Loucy (cell line): ENCODE measurements at regions not wholly inside any gene's neighbourhood (a gene's known extent, or its start where the extent isn't known, plus 50 kb on each side); places are given as distances from the start of the nearest gene placed in this dataset.

Experiments
- H2AFZ ChIP-seq: fragments of 200-600 bp; sonication (generic); 2 replicates; pipeline ENCODE4 v1.6.0; 2016; ENCODE audit warnings: antibody characterized with exemption, mild to moderate bottlenecking, low read length, moderate library complexity
- H3F3A ChIP-seq: fragments of 200-600 bp; 2 replicates; pipeline ENCODE4 v1.6.0; 2016; ENCODE audit warnings: antibody characterized with exemption, low read depth, mild to moderate bottlenecking
- H3K27me3 ChIP-seq: fragments of 200-600 bp; sonication (generic); 2 replicates; pipeline ENCODE4 v1.6.1; 2014; ENCODE audit warnings: low read length, mild to moderate bottlenecking; ENCODE audit not compliant: insufficient read depth, poor library complexity, severe bottlenecking
- H3K36me3 ChIP-seq: fragments of 200-600 bp; sonication (generic); 2 replicates; pipeline ENCODE4 v1.6.1; 2016; ENCODE audit warnings: low read length; ENCODE audit not compliant: insufficient read depth
- H3K4me1 ChIP-seq: fragments of 200-600 bp; sonication (generic); 2 replicates; pipeline ENCODE4 v1.5.1; 2014; ENCODE audit warnings: low read length, mild to moderate bottlenecking; ENCODE audit not compliant: insufficient read depth, poor library complexity, severe bottlenecking
- H3K4me2 ChIP-seq: fragments of 200-600 bp; sonication (generic); 2 replicates; pipeline ENCODE4 v1.6.0; 2014; ENCODE audit warnings: antibody characterized with exemption, low read length, low read depth, mild to moderate bottlenecking; ENCODE audit not compliant: poor library complexity, severe bottlenecking
- H3K4me3 ChIP-seq: fragments of 200-600 bp; sonication (generic); 2 replicates; pipeline ENCODE4 v1.5.1; 2014; ENCODE audit warnings: low read length, mild to moderate bottlenecking, mixed read lengths; ENCODE audit not compliant: poor library complexity, severe bottlenecking
- H3K79me2 ChIP-seq: fragments of 200-600 bp; sonication (generic); 2 replicates; pipeline ENCODE4 v1.6.1; 2014; ENCODE audit warnings: low read length; ENCODE audit not compliant: insufficient read depth
- H3K9ac ChIP-seq: fragments of 200-600 bp; sonication (generic); 2 replicates; pipeline ENCODE4 v1.6.0; 2014; ENCODE audit warnings: mild to moderate bottlenecking, low read depth, low read length, moderate library complexity; ENCODE audit not compliant: poor library complexity, severe bottlenecking
- H3K9me2 ChIP-seq: fragments of 200-600 bp; sonication (generic); replicated peaks from 2 replicates; pipeline ENCODE4 v1.6.1; 2016; ENCODE audit warnings: low read depth, low read length, mixed read lengths
- H3K9me3 ChIP-seq: fragments of 200-600 bp; sonication (generic); 2 replicates; pipeline ENCODE4 v1.6.1; 2014; ENCODE audit warnings: mild to moderate bottlenecking, antibody characterized with exemption, low read length, low read depth; ENCODE audit not compliant: insufficient read depth
- H4K20me1 ChIP-seq: fragments of 200-600 bp; sonication (generic); 2 replicates; pipeline ENCODE4 v1.6.0; 2014; ENCODE audit warnings: antibody characterized with exemption, low read length, mild to moderate bottlenecking; ENCODE audit not compliant: insufficient read depth, poor library complexity, severe bottlenecking
- CTCF ChIP-seq: fragments of 200-600 bp; sonication (generic); conservative IDR thresholded peaks from 2 replicates; pipeline ENCODE4 v1.5.1; 2014; ENCODE audit warnings: mild to moderate bottlenecking, antibody characterized with exemption, low read length
- EZH2phosphoT487 ChIP-seq: fragments of 200-600 bp; IDR thresholded peaks from 2 replicates; pipeline ENCODE4 v1.6.1; 2018; ENCODE audit warnings: antibody characterized with exemption, mild to moderate bottlenecking, moderate library complexity, borderline replicate concordance

DNA sequence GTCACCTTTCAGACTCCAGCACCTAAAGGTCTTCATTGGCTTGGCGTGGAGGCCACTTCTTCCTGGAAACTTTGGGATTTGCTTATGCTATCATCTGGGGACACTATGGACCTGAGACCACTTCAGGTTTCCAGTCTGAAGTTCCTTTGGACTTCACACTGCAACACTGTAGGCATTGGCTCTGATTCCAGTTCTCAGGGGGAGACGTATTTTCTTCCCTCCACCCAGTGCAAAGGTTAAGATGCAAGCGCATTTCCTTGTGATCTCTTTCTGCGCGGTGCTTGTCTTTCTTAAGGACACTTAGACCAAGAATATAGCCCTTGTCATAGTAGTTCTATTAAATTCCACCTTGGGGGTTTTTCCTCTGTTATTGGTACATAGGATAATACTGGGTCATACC is 299.8 kb downstream of the TSHZ3 start:
- no peaks in the 10 kb centered on the region for H3K36me3 ChIP-seq
- H2AFZ ChIP-seq, result no peak overlapping the region
- H3K27me3 ChIP-seq, result no peaks in the 10 kb centered on the region
- no peaks in the 10 kb centered on the region for H4K20me1 ChIP-seq
- H3K9ac ChIP-seq, result no peak overlapping the region
- no peaks in the 10 kb centered on the region for H3K4me1 ChIP-seq
- H3F3A ChIP-seq, result no peaks in the 10 kb centered on the region
- H3K4me3 ChIP-seq, result no peak overlapping the region
- no peaks in the 10 kb centered on the region for H3K9me2 ChIP-seq
- TF ChIP-seq CTCF, result no peak
- no peak for TF ChIP-seq EZH2phosphoT487
- no peak overlapping the region for H3K4me2 ChIP-seq
- H3K9me3 ChIP-seq, result no peaks in the 10 kb centered on the region
- no peaks in the 10 kb centered on the region for H3K79me2 ChIP-seq

- Histone ChIP-seq H3K9me2 (no peaks in the 10 kb centered on the region), H3F3A (no peaks in the 10 kb centered on the region), H3K79me2 (no peaks in the 10 kb centered on the region), H3K27me3 (no peaks in the 10 kb centered on the region), H3K36me3 (no peaks in the 10 kb centered on the region), H3K9me3 (no peaks in the 10 kb centered on the region), H3K4me1 (no peaks in the 10 kb centered on the region), H3K9ac (no peak overlapping the region), H3K4me2 (no peak overlapping the region), H4K20me1 (no peaks in the 10 kb centered on the region), H2AFZ (no peak overlapping the region), H3K4me3 (no peak overlapping the region)
- TF ChIP-seq CTCF, result no peak
- no peak for TF ChIP-seq EZH2phosphoT487
These were observed 303.2 kb downstream of the TSHZ3 start for GRCh38 chr19:31046024-31046423.

DNA sequence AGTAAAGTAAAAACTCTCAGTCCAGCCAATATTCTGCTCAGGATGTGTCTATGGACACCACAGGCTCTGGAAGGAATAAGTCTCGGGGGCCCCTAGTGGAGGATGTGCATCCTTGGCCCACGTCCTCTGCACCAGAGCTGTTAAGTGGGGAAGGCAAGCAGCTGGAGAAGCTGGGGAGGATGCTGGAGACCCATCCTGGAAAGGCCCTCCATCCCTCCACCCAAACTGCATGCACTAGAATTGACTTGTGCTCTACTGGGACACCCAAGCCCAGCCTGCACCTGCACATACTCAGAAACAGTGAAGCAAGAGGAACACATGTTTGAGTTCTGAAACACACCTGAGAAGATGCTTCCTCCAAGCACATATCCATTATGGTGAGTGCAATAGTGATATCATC is 307.8 kb downstream of the TSHZ3 start:
- H2AFZ ChIP-seq, result no peak overlapping the region

More for the DNA sequence above, 307.8 kb downstream of the TSHZ3 start:
- H3F3A ChIP-seq, result no peaks in the 10 kb centered on the region
- H4K20me1 ChIP-seq, result no peaks in the 10 kb centered on the region
- H3K4me3 ChIP-seq, result no peak overlapping the region
- H3K4me1 ChIP-seq, result no peaks in the 10 kb centered on the region
- no peaks in the 10 kb centered on the region for H3K9me2 ChIP-seq
- H3K27me3 ChIP-seq, result no peaks in the 10 kb centered on the region
- no peaks in the 10 kb centered on the region for H3K9me3 ChIP-seq
- no peak overlapping the region for H3K9ac ChIP-seq
- no peaks in the 10 kb centered on the region for H3K79me2 ChIP-seq
- TF ChIP-seq CTCF (no peak), EZH2phosphoT487 (no peak)
- no peak overlapping the region for H3K4me2 ChIP-seq
- no peaks in the 10 kb centered on the region for H3K36me3 ChIP-seq
